GM04504 (cell line): ENCODE measurements at regions not wholly inside any gene's neighbourhood (a gene's known extent, or its start where the extent isn't known, plus 50 kb on each side); places are given as distances from the start of the nearest gene placed in this dataset.
"Not testable (repeated sequence)": the region's sequence is repeated elsewhere in the genome, so short reads cannot be mapped to it uniquely, and the experiment has no call there.

Source experiments
- DNase-seq: peaks from one replicate; pipeline ENCODE4 v3.0.0-alpha.2; 2012; ENCODE audit warnings: low read depth

- no peak for DNase-seq
These were observed 100.1 kb downstream of the EIF4E start for GRCh38 chr4:98828801-98829200.

- DNase-seq: no peak
These were observed 101.3 kb downstream of the EIF4E start for GRCh38 chr4:98827661-98828060.

- no peak for DNase-seq
These were observed 106.8 kb downstream of the EIF4E start for GRCh38 chr4:98822144-98822543.

GRCh38 chr4:98818116-98818515 lies 110.8 kb downstream of the EIF4E start:
- DNase-seq: not testable (repeated sequence)

- DNase-seq: no peak
These were observed 112.1 kb downstream of the EIF4E start for GRCh38 chr4:98816816-98817215.

- DNase-seq: no peak
These were observed 112.5 kb downstream of the EIF4E start for GRCh38 chr4:98816386-98816785.

- DNase-seq: no peak
These were observed 124.5 kb downstream of the EIF4E start for GRCh38 chr4:98804403-98804802.

GRCh38 chr4:98803251-98803650 lies 125.7 kb downstream of the EIF4E start:
- DNase-seq: no peak

GRCh38 chr4:98802770-98803198 lies 126.1 kb downstream of the EIF4E start:
- no peak for DNase-seq

GRCh38 chr4:98801259-98801725 lies 127.6 kb downstream of the EIF4E start:
- DNase-seq: no peak

GRCh38 chr4:98796991-98797390 lies 131.9 kb downstream of the EIF4E start:
- DNase-seq: no peak

GRCh38 chr4:98794565-98795205 lies 134.2 kb downstream of the EIF4E start:
- peak; percentile 10 for DNase-seq

- DNase-seq: no peak
These were observed 135.2 kb upstream of the TSPAN5 start for GRCh38 chr4:98793658-98794057.

- no peak for DNase-seq
These were observed 128.5 kb upstream of the TSPAN5 start for GRCh38 chr4:98786866-98787265.

GRCh38 chr4:98784947-98785706 lies 126.7 kb upstream of the TSPAN5 start:
- DNase-seq: no peak

- no peak for DNase-seq
These were observed 123.4 kb upstream of the TSPAN5 start for GRCh38 chr4:98781641-98782357.

GRCh38 chr4:98780926-98781325 lies 122.5 kb upstream of the TSPAN5 start:
- no peak for DNase-seq

- no peak for DNase-seq
These were observed 120.7 kb upstream of the TSPAN5 start for GRCh38 chr4:98779088-98779487.

GRCh38 chr4:98778206-98778605 lies 119.8 kb upstream of the TSPAN5 start:
- DNase-seq: peak; percentile 17

- DNase-seq: no peak
These were observed 117.3 kb upstream of the TSPAN5 start for GRCh38 chr4:98775672-98776071.

GRCh38 chr4:98773638-98774037 lies 115.2 kb upstream of the TSPAN5 start:
- DNase-seq: no peak

GRCh38 chr4:98771959-98772632 lies 113.7 kb upstream of the TSPAN5 start:
- DNase-seq: no peak
